Heart left ventricle (tissue), 16 donors: ENCODE measurements at regions not wholly inside any gene's neighbourhood (a gene's known extent, or its start where the extent isn't known, plus 50 kb on each side); places are given as distances from the start of the nearest gene placed in this dataset.
"Not testable (repeated sequence)": the region's sequence is repeated elsewhere in the genome, so short reads cannot be mapped to it uniquely, and the experiment has no call there.

Source experiments
- ATAC-seq, 4 donors: fragments of 200-7000 bp; cut with Tn5 transposase; one replicate each; pipeline ENCODE4 v1.9.1; 2020 to 2022; ENCODE audit warnings: moderate library complexity in 4 of 4, mild to moderate bottlenecking in 3 of 4, moderate number of reproducible peaks in 1 of 4
- DNase-seq, 5 donors: peaks; one replicate each; pipeline ENCODE4 v3.0.0-alpha.2; 2020
- H3K27ac ChIP-seq, 12 donors: fragments of 200-600 bp; sonication (generic) in 4 of 12; one replicate each; pipeline versions ENCODE4 v1.5.0 to v1.8.0; 2016 to 2022; ENCODE audit warnings: mild to moderate bottlenecking in 2 of 12
- H3K27me3 ChIP-seq, 9 donors: fragments of 200-600 bp; sonication (generic) in 2 of 9; one replicate each; pipeline versions ENCODE4 v1.5.1 to v1.8.0; 2016 to 2022; ENCODE audit warnings: mild to moderate bottlenecking in 3 of 9
- H3K36me3 ChIP-seq, 9 donors: fragments of 200-600 bp; sonication (generic) in 2 of 9; one replicate each; pipeline versions ENCODE4 v1.5.0 to v1.8.0; 2018 to 2022; ENCODE audit warnings: mild to moderate bottlenecking in 2 of 9
- H3K4me1 ChIP-seq, 12 donors: fragments of 200-600 bp; sonication (generic) in 4 of 12; one replicate each; pipeline versions ENCODE4 v1.5.0 to v1.8.0; 2016 to 2022; ENCODE audit warnings: mild to moderate bottlenecking in 3 of 12
- H3K4me3 ChIP-seq, 12 donors: fragments of 200-600 bp; sonication (generic) in 4 of 12; one replicate each; pipeline versions ENCODE4 v1.5.0 to v1.8.0; 2017 to 2022; ENCODE audit warnings: mild to moderate bottlenecking in 9 of 12, moderate library complexity in 4 of 12
- H3K9me3 ChIP-seq, 12 donors: fragments of 200-600 bp; sonication (generic) in 4 of 12; one replicate each; pipeline versions ENCODE4 v1.5.0 to v1.8.0; 2016 to 2022; ENCODE audit warnings: mild to moderate bottlenecking in 1 of 12
- POLR2A ChIP-seq, 2 donors: fragments of 450-650 bp; IDR thresholded peaks; one replicate each; pipeline ENCODE4 v1.6.1; 2017; ENCODE audit warnings: antibody characterized with exemption in 2 of 2, mild to moderate bottlenecking in 2 of 2, moderate library complexity in 2 of 2
- WGBS, 4 donors: extraction: QIAGEN DNeasy Blood & Tissue Kit in 2 of 4; methylation state at CpG; one replicate each; pipeline versions ENCODE4 v1.1.5 to v1.1.7; 2013 to 2018; 5-methylcytosine and 5-hydroxymethylcytosine counted together
- intact Hi-C, 10 donors: fragments of 100-400 bp; cut with DNase I; formaldehyde crosslinking; loops; one replicate each; pipeline versions ENCODE4 v1.11.1 to v1.14.2; 2022
- TF ChIP-seq, protein P1 (sequence below), 12 donors: fragments of 200-600 bp; sonication (generic) in 4 of 12; IDR thresholded peaks; one replicate each; pipeline versions ENCODE4 v1.5.0 to v1.8.0; 2018 to 2022; ENCODE audit warnings: antibody characterized with exemption in 12 of 12, mild to moderate bottlenecking in 5 of 12
- donor health status: ischemic (EF 13 %, LVEDD 7.1; RV severe dilation, severe dysfunction).
- donor health status: healthy with polysubstance abuse.
- donor health status: DM: no; HTN: yes; CAD: no.
- donor health status: DM: no; HTN: no; CAD: no.
- donor health status: ischemic (EF 25% LVEDD 6.9; RV normal size, moderate dysfunction).
- donor health status: ischemic (EF 25% LVEDD 5.7; RV mildly dilated, moderate dysfunction).
- donor health status: healthy.
- donor health status: DM: yes; HTN: yes; CAD: no.
- donor health status: ischemic (EF 35%, LVEDD 5.7; RV mildly dilated, moderate dysfunction).
- donor health status: nonischemic (EF 11% LVEDD 7.7; RV severe dilation, severe dysfunction).
- donor health status: DM: yes; HTN: yes; CAD: no.
- donor health status: PGD.
- donor health status: ischemic (EF 29% LVEDD 5.4; RV normal size, mild dysfunction).
- donor health status: nonischemic (EF 23%, LVEDD 6.1; RV moderate dilation, normal function).

DNA sequence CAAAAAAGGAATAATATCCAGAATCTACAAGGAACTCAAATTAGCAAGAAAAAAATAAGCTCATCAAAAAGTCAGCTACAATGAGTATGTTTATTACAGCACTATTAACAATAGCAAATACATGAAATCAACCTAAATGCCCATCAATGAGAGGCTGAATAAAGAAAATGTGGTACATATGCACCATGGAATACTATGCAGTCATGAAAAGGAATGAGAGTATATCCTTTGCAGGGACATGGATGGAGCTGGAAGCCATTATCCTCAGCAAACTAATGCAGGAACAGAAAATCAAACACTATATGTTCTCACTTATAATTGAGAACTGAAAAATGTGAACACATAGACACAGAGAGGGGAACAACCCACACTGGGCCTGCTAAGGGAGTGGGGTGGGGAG, 178.4 kb upstream of the IRS4 start:
- Histone ChIP-seq H3K4me1 (no peaks in the 10 kb centered on the region), H3K4me3 (no peak overlapping the region), H3K36me3 (no peaks in the 10 kb centered on the region), H3K27ac (no peak overlapping the region), H3K9me3 (peaks cover 0 to 31% (median 0%) of the 10 kb centered on the region in 12 donors), H3K27me3 (no peaks in the 10 kb centered on the region)
- ATAC-seq: no peak
- DNase-seq: no peak
- intact Hi-C loops: no loop called here
- TF ChIP-seq, protein P1, sequence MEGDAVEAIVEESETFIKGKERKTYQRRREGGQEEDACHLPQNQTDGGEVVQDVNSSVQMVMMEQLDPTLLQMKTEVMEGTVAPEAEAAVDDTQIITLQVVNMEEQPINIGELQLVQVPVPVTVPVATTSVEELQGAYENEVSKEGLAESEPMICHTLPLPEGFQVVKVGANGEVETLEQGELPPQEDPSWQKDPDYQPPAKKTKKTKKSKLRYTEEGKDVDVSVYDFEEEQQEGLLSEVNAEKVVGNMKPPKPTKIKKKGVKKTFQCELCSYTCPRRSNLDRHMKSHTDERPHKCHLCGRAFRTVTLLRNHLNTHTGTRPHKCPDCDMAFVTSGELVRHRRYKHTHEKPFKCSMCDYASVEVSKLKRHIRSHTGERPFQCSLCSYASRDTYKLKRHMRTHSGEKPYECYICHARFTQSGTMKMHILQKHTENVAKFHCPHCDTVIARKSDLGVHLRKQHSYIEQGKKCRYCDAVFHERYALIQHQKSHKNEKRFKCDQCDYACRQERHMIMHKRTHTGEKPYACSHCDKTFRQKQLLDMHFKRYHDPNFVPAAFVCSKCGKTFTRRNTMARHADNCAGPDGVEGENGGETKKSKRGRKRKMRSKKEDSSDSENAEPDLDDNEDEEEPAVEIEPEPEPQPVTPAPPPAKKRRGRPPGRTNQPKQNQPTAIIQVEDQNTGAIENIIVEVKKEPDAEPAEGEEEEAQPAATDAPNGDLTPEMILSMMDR (IDR thresholded peaks at IDR 0.05): no peak
- no peak for TF ChIP-seq POLR2A (IDR thresholded peaks at IDR 0.05)

DNA sequence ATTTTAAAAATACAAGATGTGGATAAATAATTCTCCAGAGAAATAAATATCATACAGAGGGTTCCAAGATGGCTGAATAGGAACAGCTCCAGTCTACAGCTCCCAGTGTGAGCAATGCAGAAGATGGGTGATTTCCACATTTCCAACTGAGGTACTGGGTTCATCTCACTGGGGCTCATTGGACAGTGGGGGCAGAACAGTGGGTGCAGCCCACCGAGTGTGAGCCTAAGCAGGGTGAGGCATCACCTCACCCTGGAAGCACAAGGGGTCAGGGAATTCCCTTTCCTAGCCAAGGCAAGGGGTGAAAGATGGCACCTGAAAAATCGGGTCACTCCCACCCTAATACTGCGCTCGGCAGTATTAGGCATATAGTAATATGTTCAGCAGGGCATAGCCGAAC, 167.5 kb upstream of the IRS4 start:
- H3K27me3 ChIP-seq, intact Hi-C loops, H3K9me3 ChIP-seq: not testable (repeated sequence)

DNA sequence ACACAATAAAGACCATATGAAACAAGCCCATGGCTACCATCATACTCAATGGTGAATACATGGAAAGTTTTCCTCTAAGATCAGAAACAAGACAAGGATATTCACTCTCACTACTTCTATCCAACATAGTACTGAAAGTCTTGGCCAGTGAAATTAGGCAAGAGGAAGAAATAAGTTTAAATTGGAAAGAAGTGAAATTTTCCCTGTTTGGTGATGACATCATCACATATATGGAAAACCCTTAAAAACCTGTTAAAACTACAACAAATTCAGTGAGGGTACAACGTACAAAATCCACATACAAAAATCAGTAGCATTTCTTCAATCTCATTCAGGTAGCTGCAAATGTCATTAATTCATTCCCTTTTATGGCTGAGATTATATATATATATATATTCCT, 164.0 kb upstream of the IRS4 start:
- TF ChIP-seq, protein P1 (IDR thresholded peaks at IDR 0.05): no peak
- no peak for TF ChIP-seq POLR2A (IDR thresholded peaks at IDR 0.05)
- Histone ChIP-seq H3K9me3 (peaks cover 0 to 22% (median 0%) of the 10 kb centered on the region in 12 donors), H3K27me3 (no peaks in the 10 kb centered on the region), H3K4me1 (no peaks in the 10 kb centered on the region), H3K4me3 (no peak overlapping the region), H3K27ac (no peak overlapping the region), H3K36me3 (no peaks in the 10 kb centered on the region)
- ATAC-seq (no peak), DNase-seq (no peak)
- WGBS, 4 donors: 40 to 71% (median 56%) methylated on average over 1 of the region's 1 CpG
- intact Hi-C loops: no loop called here

More for the DNA sequence above, 167.5 kb upstream of the IRS4 start:
- ATAC-seq, H3K4me1 ChIP-seq, H3K36me3 ChIP-seq, H3K4me3 ChIP-seq, DNase-seq, H3K27ac ChIP-seq: not testable (repeated sequence)
- WGBS, 4 donors: 77 to 85% (median 79%) methylated on average over 5 of the region's 5 CpGs

DNA sequence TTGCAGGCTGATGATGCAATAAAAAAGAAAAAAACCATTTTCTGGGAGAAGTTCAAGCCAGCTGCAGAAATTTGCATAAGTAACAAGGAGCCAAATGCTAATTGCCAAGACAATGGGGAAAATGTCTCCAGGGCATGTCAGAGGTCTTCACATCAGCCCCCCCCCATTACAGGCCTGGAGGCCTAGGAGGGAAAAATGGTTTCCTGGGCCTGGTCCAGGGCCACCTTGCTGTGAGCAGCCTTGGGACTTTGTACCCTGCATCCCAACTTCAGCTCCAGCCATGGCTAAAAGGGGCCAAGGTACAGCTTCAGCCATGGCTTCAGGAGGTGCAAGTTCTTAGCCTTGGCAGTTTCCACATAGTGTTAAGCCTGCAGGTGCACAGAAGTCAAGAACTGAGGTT, 160.0 kb upstream of the IRS4 start:
- H3K27ac ChIP-seq, H3K27me3 ChIP-seq, H3K4me3 ChIP-seq, intact Hi-C loops, ATAC-seq, DNase-seq, H3K4me1 ChIP-seq, H3K36me3 ChIP-seq: not testable (repeated sequence)
- H3K9me3 ChIP-seq: peaks cover 0 to 29% (median 0%) of the 10 kb centered on the region in 12 donors

DNA sequence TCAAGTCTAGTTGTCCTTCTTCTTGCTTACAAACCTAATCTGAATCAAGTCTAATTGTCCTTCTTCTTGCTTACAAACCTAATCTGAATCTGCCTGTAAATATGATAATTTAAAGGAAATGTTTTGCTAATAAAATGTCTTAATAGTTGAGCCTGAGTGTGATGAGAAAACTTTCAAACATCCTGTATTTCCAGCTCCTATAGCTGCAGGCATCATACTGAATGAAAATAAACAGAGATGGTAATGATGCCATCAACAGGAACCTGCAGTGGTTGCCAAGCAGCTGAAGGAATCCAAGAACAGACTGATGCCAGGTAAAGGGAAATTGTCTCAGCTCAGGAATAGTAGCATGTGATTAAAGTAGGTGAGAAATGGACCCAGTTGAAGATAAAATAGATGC, 156.1 kb upstream of the IRS4 start:
- intact Hi-C loops: no loop called here
- TF ChIP-seq, protein P1 (IDR thresholded peaks at IDR 0.05): no peak
- no peak for TF ChIP-seq POLR2A (IDR thresholded peaks at IDR 0.05)

More for the DNA sequence above, 156.1 kb upstream of the IRS4 start:
- H3K27me3 ChIP-seq: no peaks in the 10 kb centered on the region
- no peak for ATAC-seq
- DNase-seq: no peak
- H3K27ac ChIP-seq: no peak overlapping the region
- H3K4me1 ChIP-seq: no peaks in the 10 kb centered on the region
- H3K9me3 ChIP-seq: peaks cover 0 to 29% (median 0%) of the 10 kb centered on the region in 12 donors
- H3K4me3 ChIP-seq: no peak overlapping the region
- H3K36me3 ChIP-seq: no peaks in the 10 kb centered on the region
